ENCODE measurements at regions not wholly inside any gene's neighbourhood (a gene's known extent, or its start where the extent isn't known, plus 50 kb on each side); places are given as distances from the start of the nearest gene placed in this dataset.

GRCh38 chr11:69930081-69931059 is 111.2 kb upstream of the FGF3 start:
- Histone ChIP-seq H3K27me3 (no peaks in the 10 kb centered on the region), H3K4me3 (no peak overlapping the region), H3K27ac (no peak overlapping the region), H3K36me3 (no peaks in the 10 kb centered on the region), H3K9me3 (no peaks in the 10 kb centered on the region), H3K4me1 (ENCODE audit: insufficient read depth) (no peaks in the 10 kb centered on the region)
- WGBS, 3 donors = 90 to 91% (median 91%) methylated on average over 20 of the region's 20 CpGs
- DNase-seq = peak in 1 of 5 donors; percentile 16
- TF ChIP-seq CTCF (IDR thresholded peaks at IDR 0.05) = no peak
- intact Hi-C loops (cut with DNase I) = no loop called here

- intact Hi-C loops (cut with DNase I) = no loop called here
- Histone ChIP-seq H3K27me3 (no peaks in the 10 kb centered on the region), H3K4me3 (no peak overlapping the region), H3K9me3 (no peaks in the 10 kb centered on the region), H3K36me3 (no peaks in the 10 kb centered on the region), H3K27ac (no peak overlapping the region), H3K4me1 (ENCODE audit: insufficient read depth) (no peaks in the 10 kb centered on the region)
- WGBS, 3 donors = 73 to 78% (median 75%) methylated on average over 10 of the region's 10 CpGs
- peak in 1 of 5 donors; percentile 21 for DNase-seq
- TF ChIP-seq EP300 (IDR thresholded peaks at IDR 0.05) (no peak), CTCF (IDR thresholded peaks at IDR 0.05) (no peak), POLR2A (IDR thresholded peaks at IDR 0.05) (no peak)
These were observed 112.1 kb upstream of the FGF3 start for GRCh38 chr11:69931060-69931910.

GRCh38 chr11:69931994-69932910 is 113.0 kb upstream of the FGF3 start:
- no peak overlapping the region for H3K4me3 ChIP-seq
- 83 to 85% (median 83%) methylated on average over 11 of the region's 11 CpGs for WGBS, 3 donors
- H3K36me3 ChIP-seq = no peaks in the 10 kb centered on the region
- TF ChIP-seq POLR2A (IDR thresholded peaks at IDR 0.05) (no peak), EP300 (IDR thresholded peaks at IDR 0.05) (no peak), CTCF (IDR thresholded peaks at IDR 0.05) (no peak)
- H3K27ac ChIP-seq = no peak overlapping the region
- no peaks in the 10 kb centered on the region for H3K9me3 ChIP-seq
- H3K27me3 ChIP-seq = no peaks in the 10 kb centered on the region
- no peaks in the 10 kb centered on the region for H3K4me1 ChIP-seq (ENCODE audit: insufficient read depth)
- intact Hi-C loops (cut with DNase I) = no loop called here
- DNase-seq = peak in 1 of 5 donors; percentile 12

All from ovary (tissue), 7 donors.